ENCODE measurements at regions not wholly inside any gene's neighbourhood (a gene's known extent, or its start where the extent isn't known, plus 50 kb on each side); places are given as distances from the start of the nearest gene placed in this dataset.

DNA sequence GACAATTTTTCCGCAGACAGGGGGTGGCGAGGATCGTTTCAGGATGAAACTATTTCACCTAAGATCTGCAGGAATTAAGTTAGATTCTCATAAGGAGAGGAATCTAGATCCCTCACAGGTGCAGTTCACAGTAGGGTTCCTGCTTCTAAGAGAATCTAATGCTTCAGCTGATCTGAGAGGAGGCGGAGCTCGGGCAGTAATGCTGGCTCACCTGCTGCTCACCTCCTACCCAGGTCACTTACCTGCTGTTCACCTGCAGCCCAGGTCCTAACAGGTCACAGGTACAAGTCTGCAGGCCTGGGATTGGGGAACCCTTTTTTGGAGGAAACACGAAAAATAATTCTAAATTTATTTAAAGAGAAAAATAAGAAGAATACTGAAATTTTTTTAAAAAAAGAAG lies 406.8 kb downstream of the MCTP2 start:
- TF ChIP-seq, protein P1, sequence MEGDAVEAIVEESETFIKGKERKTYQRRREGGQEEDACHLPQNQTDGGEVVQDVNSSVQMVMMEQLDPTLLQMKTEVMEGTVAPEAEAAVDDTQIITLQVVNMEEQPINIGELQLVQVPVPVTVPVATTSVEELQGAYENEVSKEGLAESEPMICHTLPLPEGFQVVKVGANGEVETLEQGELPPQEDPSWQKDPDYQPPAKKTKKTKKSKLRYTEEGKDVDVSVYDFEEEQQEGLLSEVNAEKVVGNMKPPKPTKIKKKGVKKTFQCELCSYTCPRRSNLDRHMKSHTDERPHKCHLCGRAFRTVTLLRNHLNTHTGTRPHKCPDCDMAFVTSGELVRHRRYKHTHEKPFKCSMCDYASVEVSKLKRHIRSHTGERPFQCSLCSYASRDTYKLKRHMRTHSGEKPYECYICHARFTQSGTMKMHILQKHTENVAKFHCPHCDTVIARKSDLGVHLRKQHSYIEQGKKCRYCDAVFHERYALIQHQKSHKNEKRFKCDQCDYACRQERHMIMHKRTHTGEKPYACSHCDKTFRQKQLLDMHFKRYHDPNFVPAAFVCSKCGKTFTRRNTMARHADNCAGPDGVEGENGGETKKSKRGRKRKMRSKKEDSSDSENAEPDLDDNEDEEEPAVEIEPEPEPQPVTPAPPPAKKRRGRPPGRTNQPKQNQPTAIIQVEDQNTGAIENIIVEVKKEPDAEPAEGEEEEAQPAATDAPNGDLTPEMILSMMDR (IDR thresholded peaks at IDR 0.05), result no peak
- TF ChIP-seq POLR2AphosphoS5 (IDR thresholded peaks at IDR 0.05), result no peak
- no peak for TF ChIP-seq POLR2A (IDR thresholded peaks at IDR 0.05)
